Stimulated activated CD4-positive, alpha-beta T cell treated with anti-CD3 and anti-CD28 coated beads, Interleukin-4, amount 100 ng/mL, for 48 hours (primary cell): ENCODE measurements at regions not wholly inside any gene's neighbourhood (a gene's known extent, or its start where the extent isn't known, plus 50 kb on each side); places are given as distances from the start of the nearest gene placed in this dataset.

Source experiments
- DNase-seq, 2 donors: peaks; one replicate each; pipeline ENCODE4 v3.0.0-alpha.2; 2020; ENCODE audit warnings: low read depth in 2 of 2

DNA sequence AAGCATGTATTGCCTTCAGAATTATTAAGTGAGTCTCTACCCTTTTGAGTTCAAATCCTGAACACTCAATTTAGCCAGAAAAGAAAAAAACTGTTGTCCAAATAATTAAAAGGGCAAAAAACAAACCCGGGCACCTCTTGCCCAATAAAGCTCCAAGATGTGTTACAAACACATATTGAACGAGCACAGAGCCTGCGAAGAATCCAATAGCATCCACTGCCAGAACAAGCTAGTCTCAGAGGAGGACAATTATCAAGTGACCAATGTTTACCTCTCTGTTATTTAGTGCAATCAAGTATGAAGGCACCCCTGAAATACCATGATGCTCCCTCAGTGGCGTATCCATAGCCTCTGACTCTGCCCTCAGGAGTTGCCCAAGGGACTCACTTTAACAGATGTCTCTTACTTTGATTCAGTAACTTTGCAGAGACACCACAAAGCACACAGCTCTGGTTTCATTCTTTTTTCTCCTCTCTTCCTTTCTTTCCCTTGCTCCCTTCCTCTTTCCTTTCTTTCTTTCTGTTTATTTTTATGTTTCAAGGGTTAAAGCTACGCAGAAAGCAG, 93.5 kb upstream of the SPATS2L start:
- no peak for DNase-seq

DNA sequence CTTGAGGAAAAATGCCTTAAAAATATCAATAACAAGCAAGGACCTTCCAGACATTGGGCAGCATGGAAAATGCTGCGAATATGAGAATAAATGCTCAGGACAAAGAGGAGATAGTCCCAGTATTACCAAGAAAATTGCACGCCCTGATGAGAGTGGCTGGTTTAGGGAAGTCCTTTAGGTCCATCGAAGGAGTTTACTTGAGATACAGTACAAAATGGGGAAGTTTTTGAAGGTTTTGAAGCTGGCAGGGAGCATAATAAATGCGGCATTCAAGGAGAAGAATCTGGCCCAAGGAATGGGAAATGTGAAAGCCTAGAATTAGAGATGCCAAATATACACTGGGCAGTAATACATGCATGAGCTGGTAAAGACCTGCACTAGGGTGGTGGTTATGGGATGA, 90.2 kb upstream of the SPATS2L start:
- DNase-seq: no peak

GRCh38 chr2:200217320-200217719, 89.2 kb upstream of the SPATS2L start:
- DNase-seq: no peak

DNA sequence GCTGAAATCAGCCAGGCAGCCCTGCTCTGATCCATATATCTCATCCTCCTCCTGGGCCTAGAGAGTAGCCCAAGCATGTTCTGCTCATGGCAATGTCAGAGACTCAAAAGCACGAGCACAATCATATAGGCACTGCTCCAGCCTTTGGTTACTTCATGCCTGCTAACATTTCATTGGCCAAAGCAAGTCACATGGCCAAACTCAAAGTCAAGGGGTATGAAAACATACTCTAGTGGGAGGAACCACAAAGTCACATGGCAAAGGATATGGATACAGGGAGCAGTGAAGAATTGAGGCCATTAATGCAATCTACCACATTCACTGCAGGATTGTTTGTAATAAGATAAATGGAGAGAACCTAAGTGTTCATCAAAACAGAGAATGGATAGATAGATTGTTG, 87.8 kb upstream of the SPATS2L start:
- DNase-seq: no peak

GRCh38 chr2:200219309-200220113, 87.0 kb upstream of the SPATS2L start:
- DNase-seq: no peak

DNA sequence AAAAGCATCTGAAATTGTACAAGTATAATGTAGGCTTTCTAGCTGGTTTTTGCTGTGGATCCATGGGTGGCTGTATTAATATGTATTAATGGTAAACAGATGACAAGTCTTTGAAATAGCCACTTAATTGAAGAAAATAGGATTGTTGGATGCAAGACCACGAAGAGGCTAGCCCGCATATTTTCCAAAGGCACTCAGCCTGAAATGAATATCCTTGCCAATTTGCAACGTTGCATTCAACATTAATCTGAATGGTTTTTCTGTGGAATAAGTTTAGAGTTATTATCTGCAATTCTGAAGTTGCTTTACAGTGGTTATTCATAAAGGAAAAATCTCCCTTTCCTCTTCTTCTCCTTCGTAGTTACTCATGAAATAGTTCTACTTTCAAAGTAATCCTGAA, 86.2 kb upstream of the SPATS2L start:
- no peak for DNase-seq

- DNase-seq: no peak
These were observed 85.2 kb upstream of the SPATS2L start for GRCh38 chr2:200221055-200221955.

- DNase-seq: no peak
These were observed 83.7 kb upstream of the SPATS2L start for GRCh38 chr2:200222791-200223190.

- no peak for DNase-seq
These were observed 83.2 kb upstream of the SPATS2L start for GRCh38 chr2:200223205-200223784.

DNA sequence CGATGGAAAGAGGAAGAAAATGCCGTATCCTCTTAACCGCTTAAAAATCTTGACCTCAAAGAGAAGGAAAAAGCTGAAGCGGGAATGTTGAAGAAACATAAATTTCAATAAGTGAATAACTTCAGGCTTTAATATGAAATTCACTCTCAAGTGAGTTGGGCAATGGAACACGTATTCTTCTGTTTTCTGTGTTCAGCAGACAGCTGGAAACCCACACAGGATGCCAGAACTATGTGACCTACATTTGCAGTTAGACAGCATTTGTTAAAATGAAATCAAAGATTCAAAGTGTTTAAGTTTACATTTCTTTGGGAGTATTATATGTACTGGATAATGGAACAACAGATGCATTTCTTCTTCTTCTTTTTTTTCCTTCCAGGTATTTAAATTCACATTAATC, 80.5 kb upstream of the SPATS2L start:
- no peak for DNase-seq

DNA sequence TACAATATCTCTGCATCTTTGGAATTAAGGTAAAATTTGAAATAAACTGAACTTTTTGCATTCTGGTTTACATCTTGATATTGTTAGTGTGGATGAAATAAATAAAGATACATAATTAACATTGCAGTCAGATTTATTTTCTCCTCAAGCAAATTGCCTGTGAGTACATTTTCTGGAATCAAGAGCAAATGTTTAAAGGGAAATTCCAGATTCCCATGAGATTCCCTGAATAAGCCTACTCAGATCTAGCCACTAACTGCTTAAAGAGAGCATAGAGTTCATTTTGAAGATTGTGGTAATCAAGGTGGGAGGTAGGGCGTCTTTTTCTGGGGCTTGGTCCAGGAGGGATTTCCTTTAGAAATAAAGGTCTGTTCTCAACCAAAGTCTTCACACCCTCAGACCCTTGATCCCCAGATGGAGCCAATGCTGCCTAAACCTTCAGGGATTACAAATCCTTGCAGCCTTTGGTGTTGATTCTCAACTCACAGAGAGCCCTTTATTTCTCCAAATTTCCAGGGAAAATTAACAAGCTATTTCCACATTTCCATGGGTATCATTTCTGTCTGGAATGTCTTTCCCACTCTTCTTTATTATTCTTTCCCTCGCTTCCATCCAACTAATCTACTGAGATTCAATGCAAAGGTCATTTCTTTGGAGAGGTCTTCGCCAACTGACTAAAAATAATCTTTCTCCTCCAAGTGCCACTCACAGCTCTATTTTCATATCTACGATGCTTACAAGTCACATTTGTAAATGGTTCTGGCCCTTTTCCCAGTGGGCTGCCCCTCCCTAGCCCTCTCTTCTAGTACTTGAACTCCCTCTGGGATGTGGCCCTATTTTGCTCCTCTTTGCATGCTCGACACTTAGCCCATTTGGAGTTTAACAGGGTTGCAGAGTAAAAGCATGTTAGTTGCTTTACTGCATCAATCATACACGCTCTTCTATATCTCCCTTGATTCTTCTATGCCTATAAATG, 79.8 kb upstream of the SPATS2L start:
- no peak for DNase-seq

GRCh38 chr2:200230716-200231115, 75.8 kb upstream of the SPATS2L start:
- no peak for DNase-seq

GRCh38 chr2:200235533-200235932, 71.0 kb upstream of the SPATS2L start:
- no peak for DNase-seq

- DNase-seq: no peak
These were observed 67.3 kb upstream of the SPATS2L start for GRCh38 chr2:200239216-200239615.

DNA sequence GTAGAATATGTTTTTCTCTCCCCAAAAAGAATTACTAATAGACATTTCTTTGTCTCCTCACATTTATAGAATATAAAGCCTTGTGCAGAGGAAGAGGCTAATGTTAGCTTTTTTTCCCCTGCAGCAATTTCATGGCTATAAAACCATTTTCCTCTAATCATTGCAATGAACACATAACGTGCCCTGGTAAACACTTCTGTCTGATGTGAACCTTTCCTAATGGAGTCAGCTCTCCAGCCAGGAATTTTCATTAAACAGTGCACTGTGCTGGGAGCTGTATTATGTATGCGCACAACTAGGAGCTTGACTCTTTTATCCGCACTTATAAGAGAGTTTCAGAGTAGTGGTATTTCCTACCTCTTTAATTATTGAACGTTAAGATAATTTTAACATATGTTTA, 63.9 kb upstream of the SPATS2L start:
- DNase-seq: no peak

DNA sequence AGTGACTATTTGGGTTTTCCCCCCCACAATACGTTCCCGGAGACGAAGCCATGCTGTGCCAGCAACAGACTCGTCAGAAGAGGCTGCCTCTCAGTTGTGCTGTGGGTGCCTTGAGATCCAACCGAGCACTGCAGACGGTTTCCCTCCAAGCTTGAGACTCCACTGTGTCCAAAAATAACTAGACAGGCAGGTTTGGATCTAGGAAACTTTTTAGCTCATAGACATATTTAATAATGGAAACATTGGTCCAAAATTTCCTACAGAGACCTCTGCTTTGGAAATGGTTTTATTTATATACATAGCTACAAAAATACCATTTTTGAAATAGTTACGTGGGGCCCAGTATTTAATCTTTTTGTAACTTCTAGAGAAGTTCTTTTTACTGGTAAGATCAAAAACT, 63.1 kb upstream of the SPATS2L start:
- no peak for DNase-seq

- no peak for DNase-seq
These were observed 62.4 kb upstream of the SPATS2L start for GRCh38 chr2:200244111-200244510.

DNA sequence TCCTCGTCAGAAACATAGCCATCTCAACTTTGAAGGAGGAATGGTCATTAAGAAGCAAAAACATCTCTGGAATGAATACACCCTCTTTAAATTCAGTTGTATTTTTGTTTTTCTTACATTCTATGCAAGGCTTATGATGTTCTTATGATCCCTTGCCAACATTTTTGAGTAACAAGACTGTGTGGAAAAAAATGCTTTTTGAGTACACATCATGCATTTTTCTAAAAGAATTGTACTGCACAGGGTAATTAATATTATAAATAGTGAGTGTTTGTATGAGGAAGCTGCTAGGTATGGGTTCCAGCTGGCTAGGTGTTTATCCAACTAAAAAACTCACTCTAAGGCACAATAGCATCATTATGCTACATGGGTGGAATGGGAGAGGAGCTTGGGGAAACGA, 59.0 kb upstream of the SPATS2L start:
- no peak for DNase-seq

DNA sequence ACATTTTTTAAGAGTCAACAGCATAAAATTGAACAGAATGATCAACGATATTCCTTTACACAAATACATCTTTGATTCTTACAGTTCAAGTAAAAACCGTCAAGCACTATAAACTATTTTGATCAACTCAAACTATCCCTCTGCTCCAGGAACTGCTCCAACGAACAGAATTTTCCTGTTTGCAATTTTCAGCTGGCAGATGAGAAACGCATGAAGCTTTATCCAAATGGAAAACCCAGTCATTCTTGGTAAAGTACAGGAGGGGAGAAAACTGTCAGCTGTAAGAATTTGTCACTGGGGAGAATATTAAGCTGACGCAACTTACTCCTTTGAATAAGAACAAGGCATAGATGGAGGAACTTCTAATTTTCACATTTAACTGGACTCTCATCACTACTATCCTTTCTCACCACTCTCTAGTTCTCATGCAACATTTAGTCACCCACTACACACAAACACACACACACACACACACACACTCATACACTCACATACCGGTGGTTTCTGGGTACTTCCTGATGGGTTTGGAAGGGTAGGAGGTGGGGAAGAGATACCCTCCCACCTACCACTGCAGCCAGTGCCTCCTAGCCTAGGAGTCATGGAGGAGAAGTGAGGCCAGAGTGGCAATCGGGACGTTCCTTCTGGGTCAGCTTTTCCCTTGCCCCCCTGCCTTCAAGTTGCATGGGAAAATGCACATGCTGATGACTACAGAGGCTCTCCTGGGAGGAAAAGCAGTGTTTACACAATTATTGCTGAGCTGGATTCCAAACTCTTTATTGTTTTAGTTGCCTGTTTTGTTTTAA, 54.0 kb upstream of the SPATS2L start:
- no peak for DNase-seq

DNA sequence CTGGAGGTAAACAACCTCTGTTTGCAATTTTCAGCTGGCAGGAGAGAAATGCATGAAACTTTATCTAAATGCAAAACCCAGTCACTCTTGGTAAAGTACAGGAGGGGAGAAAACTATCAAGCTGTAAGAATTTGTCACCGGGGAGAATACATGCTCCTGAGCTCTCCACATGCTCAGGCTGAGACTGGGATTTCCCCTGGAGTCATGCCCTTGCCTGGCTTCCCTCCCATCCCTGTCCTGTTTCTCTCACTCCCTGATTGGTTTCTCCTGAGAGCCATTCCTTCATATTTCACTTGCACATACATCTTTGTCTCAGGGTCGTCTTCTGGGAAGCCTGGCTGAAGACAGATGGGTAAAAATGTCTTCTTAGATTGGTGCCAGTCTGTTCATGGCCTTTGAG, 52.9 kb upstream of the SPATS2L start:
- DNase-seq: no peak
